KMS-11 (cell line): ENCODE measurements at regions not wholly inside any gene's neighbourhood (a gene's known extent, or its start where the extent isn't known, plus 50 kb on each side); places are given as distances from the start of the nearest gene placed in this dataset.

Experiments used
- H2AFZ ChIP-seq: fragments of 200-600 bp; sonication (generic); 2 replicates; pipeline ENCODE4 v1.6.1; 2016; ENCODE audit warnings: antibody characterized with exemption, mixed run types, low read depth
- H3K27ac ChIP-seq: fragments of 200-600 bp; sonication (generic); 2 replicates; pipeline ENCODE4 v1.6.1; 2016; ENCODE audit warnings: mild to moderate bottlenecking, mixed run types
- H3K27me3 ChIP-seq: fragments of 200-600 bp; sonication (generic); 2 replicates; pipeline ENCODE4 v1.6.1; 2017; ENCODE audit warnings: mild to moderate bottlenecking, low read depth, mixed run types, moderate library complexity; ENCODE audit not compliant: insufficient read depth
- H3K36me3 ChIP-seq: fragments of 200-600 bp; sonication (generic); 2 replicates; pipeline ENCODE4 v1.6.1; 2017; ENCODE audit warnings: mild to moderate bottlenecking, mixed run types; ENCODE audit not compliant: insufficient read depth
- H3K4me1 ChIP-seq: fragments of 200-600 bp; sonication (generic); 2 replicates; pipeline ENCODE4 v1.6.1; 2016; ENCODE audit warnings: mild to moderate bottlenecking, low read depth, mixed run types; ENCODE audit not compliant: poor library complexity, severe bottlenecking
- H3K4me2 ChIP-seq: fragments of 200-600 bp; sonication (generic); 2 replicates; pipeline ENCODE4 v1.7.0; 2016; ENCODE audit warnings: mild to moderate bottlenecking, mixed run types
- H3K4me3 ChIP-seq: fragments of 200-600 bp; sonication (generic); IDR thresholded peaks from 2 replicates; pipeline ENCODE4 v1.6.1; 2017; ENCODE audit warnings: low read depth, low read length, mixed read lengths; ENCODE audit not compliant: insufficient read depth
- H3K79me2 ChIP-seq: fragments of 200-600 bp; sonication (generic); 2 replicates; pipeline ENCODE4 v1.6.1; 2016; ENCODE audit warnings: low read depth, mixed run types; ENCODE audit not compliant: insufficient read depth
- H3K9ac ChIP-seq: fragments of 200-600 bp; sonication (generic); 2 replicates; pipeline ENCODE4 v1.6.1; 2016; ENCODE audit warnings: mild to moderate bottlenecking, mixed run types
- H4K20me1 ChIP-seq: fragments of 200-600 bp; sonication (generic); 2 replicates; pipeline ENCODE4 v1.6.1; 2016; ENCODE audit warnings: mild to moderate bottlenecking, mixed run types; ENCODE audit not compliant: insufficient read depth
- TF ChIP-seq, protein P1 (sequence below): fragments of 200-600 bp; sonication (generic); conservative IDR thresholded peaks from 2 replicates; pipeline ENCODE4 v1.6.1; 2017; ENCODE audit warnings: low read depth, mild to moderate bottlenecking, antibody characterized with exemption, low read length, moderate library complexity, mixed read lengths

DNA sequence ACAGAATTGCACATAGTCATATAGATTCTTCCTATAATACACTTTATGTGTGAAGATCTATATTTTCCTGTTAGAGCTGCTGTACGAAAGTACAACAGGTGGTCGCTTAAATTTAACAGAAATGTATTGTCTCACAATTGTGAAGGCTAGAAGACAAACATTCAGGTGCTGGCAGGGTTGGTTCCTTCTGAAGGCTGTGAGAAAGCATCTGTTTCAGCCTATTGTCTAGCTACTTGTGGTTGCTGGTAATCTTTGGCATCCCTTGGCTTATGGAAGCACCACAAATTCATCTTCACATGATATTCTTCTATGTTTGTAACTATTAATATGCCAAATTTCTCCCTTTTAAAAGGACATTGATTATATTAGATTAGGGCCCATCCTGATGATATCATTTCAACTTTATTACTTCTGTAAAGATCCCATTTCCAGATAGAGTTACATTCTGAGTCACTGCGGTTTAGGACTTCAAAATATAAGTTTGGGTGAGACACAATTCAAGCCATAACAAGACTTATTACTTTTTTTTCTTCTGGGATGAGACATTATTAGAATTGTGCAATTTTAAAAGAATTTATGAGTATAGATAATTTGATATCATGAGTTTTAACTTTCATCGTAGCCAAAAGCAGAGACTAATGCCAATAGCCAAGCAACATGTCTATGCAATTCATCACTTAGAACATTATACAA, 248.1 kb upstream of the BCHE start:
- Histone ChIP-seq H3K36me3 (no peaks in the 10 kb centered on the region), H4K20me1 (no peaks in the 10 kb centered on the region), H3K27ac (no peak overlapping the region), H2AFZ (no peak overlapping the region), H3K27me3 (no peaks in the 10 kb centered on the region), H3K4me2 (no peak overlapping the region), H3K4me3 (no peak overlapping the region), H3K9ac (no peak overlapping the region), H3K79me2 (no peaks in the 10 kb centered on the region), H3K4me1 (no peaks in the 10 kb centered on the region)
- TF ChIP-seq, protein P1, sequence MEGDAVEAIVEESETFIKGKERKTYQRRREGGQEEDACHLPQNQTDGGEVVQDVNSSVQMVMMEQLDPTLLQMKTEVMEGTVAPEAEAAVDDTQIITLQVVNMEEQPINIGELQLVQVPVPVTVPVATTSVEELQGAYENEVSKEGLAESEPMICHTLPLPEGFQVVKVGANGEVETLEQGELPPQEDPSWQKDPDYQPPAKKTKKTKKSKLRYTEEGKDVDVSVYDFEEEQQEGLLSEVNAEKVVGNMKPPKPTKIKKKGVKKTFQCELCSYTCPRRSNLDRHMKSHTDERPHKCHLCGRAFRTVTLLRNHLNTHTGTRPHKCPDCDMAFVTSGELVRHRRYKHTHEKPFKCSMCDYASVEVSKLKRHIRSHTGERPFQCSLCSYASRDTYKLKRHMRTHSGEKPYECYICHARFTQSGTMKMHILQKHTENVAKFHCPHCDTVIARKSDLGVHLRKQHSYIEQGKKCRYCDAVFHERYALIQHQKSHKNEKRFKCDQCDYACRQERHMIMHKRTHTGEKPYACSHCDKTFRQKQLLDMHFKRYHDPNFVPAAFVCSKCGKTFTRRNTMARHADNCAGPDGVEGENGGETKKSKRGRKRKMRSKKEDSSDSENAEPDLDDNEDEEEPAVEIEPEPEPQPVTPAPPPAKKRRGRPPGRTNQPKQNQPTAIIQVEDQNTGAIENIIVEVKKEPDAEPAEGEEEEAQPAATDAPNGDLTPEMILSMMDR, result no peak

GRCh38 chr3:166080096-166080495, 242.9 kb upstream of the BCHE start:
- Histone ChIP-seq H3K79me2 (no peaks in the 10 kb centered on the region), H3K4me3 (no peak overlapping the region), H3K9ac (no peak overlapping the region), H4K20me1 (no peaks in the 10 kb centered on the region), H3K27me3 (no peaks in the 10 kb centered on the region), H3K36me3 (no peaks in the 10 kb centered on the region), H3K4me2 (no peak overlapping the region), H3K4me1 (no peaks in the 10 kb centered on the region), H2AFZ (no peak overlapping the region), H3K27ac (no peak overlapping the region)
- TF ChIP-seq, protein P1, result no peak

- Histone ChIP-seq H4K20me1 (no peaks in the 10 kb centered on the region), H3K79me2 (no peaks in the 10 kb centered on the region), H3K4me1 (no peaks in the 10 kb centered on the region), H3K36me3 (no peaks in the 10 kb centered on the region), H3K27ac (no peak overlapping the region), H3K9ac (no peak overlapping the region), H3K4me3 (no peak overlapping the region), H3K4me2 (no peak overlapping the region), H3K27me3 (no peaks in the 10 kb centered on the region), H2AFZ (no peak overlapping the region)
- TF ChIP-seq, protein P1, result no peak
Measured at GRCh38 chr3:166071831-166072230, 234.6 kb upstream of the BCHE start.

DNA sequence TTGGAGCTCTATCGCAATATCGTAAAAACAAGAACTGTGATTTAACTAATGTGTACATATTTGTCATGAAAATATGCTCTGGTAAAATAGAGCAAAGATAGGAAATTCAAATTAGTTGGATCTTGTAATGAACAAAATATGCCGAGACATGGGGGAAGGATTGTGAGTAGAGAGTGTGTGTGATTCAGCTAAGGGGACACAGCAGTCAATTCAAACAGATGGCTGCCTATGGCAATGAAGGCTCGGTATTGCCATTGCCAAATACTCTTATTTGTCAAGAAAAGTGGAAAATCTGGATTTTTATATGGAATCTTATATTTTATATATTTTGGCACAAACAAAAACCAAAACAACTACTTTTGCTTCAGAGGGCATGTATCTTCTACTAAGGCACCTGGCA, 227.3 kb upstream of the BCHE start:
- Histone ChIP-seq H3K27ac (no peak overlapping the region), H3K27me3 (no peaks in the 10 kb centered on the region), H3K4me3 (no peak overlapping the region), H3K36me3 (no peaks in the 10 kb centered on the region), H3K4me1 (no peaks in the 10 kb centered on the region), H2AFZ (no peak overlapping the region), H3K4me2 (no peak overlapping the region), H4K20me1 (no peaks in the 10 kb centered on the region), H3K9ac (no peak overlapping the region), H3K79me2 (no peaks in the 10 kb centered on the region)
- TF ChIP-seq, protein P1, result no peak
